Activated CD4-positive, alpha-beta memory T cell treated with anti-CD3 and anti-CD28 coated beads, Interleukin-2, amount 10 ng/mL, durations not matched to agents 7 days and 5 days (primary cell): ENCODE measurements at regions not wholly inside any gene's neighbourhood (a gene's known extent, or its start where the extent isn't known, plus 50 kb on each side); places are given as distances from the start of the nearest gene placed in this dataset.
"Not testable (repeated sequence)": the region's sequence is repeated elsewhere in the genome, so short reads cannot be mapped to it uniquely, and the experiment has no call there.

Source experiments
- CTCF ChIA-PET: fragments of 350-600 bp; sonication (Branson Sonifier 250); formaldehyde crosslinking; loops from one replicate; lab custom pipeline; 2021; ENCODE audit warnings: antibody characterized with exemption, inconsistent platforms; lab: Charles Lee
- POLR2A ChIA-PET: fragments of 350-600 bp; sonication (Branson Sonifier 250); formaldehyde crosslinking; loops from one replicate; lab custom pipeline; 2021; ENCODE audit warnings: antibody characterized with exemption; lab: Charles Lee
- DNase-seq: peaks from one replicate; pipeline ENCODE4 v3.0.0-alpha.2; 2020
- H3K27ac Mint-ChIP-seq: one replicate; pipeline ENCODE4 v1.8.0; 2021; ENCODE audit warnings: mild to moderate bottlenecking, mixed read lengths
- H3K27me3 Mint-ChIP-seq: one replicate; pipeline ENCODE4 v1.8.0; 2021; ENCODE audit warnings: mixed read lengths
- H3K36me3 Mint-ChIP-seq: one replicate; pipeline ENCODE4 v1.8.0; 2021; ENCODE audit warnings: low read depth, mixed read lengths
- H3K4me1 Mint-ChIP-seq: one replicate; pipeline ENCODE4 v1.8.0; 2021; ENCODE audit warnings: mixed read lengths
- H3K4me3 Mint-ChIP-seq: one replicate; pipeline ENCODE4 v1.8.0; 2021; ENCODE audit warnings: mild to moderate bottlenecking, mixed read lengths
- H3K9me3 Mint-ChIP-seq: one replicate; pipeline ENCODE4 v1.8.0; 2021; ENCODE audit warnings: mixed read lengths

DNA sequence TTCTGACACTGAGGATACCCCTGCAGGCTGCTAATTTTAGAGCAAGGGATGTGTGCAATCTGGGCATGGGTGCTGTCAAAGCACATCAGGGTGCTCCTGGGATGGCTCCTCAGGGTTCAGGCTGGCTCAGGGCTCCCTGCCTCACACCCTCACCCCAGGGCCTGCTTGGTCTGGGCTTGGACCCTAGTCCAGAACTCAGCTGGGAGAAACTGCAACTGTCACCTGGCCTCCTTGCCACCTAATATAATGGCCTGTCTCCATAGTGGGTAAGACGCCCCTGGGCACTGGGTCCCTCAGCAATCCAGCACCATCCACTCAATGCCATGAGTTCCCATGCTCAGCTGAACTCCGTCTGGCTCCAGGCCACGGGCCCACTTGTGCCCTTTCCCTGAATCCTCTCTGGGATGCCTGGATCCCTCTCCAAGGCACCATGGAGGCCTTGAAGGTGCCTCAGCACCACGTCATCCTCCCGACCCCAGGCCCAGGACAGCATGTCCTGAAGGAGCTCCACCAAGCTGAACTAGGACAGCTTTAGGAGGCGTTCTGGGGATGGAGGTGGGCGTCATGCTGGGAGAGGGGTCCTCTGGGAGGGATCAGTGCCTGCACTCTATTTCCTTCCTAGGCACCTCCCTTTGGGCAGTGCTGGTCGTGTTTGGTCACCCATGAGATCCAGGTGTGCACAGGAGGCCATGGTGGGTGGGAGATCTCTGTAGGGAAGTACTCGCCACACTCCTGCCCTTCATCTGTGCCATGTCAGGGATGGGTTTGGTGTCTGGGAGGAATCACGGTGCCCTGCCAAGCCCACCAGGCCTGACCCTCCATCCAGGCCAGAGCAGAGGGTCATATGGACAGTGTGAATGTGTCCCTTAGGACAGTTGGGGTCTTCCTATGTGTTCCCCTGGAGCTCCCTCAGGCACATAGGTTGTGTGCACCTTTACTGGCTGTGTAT, 1688.4 kb downstream of the TP53TG3F start:
- CTCF ChIA-PET: no interaction called here
- no peak overlapping the region for H3K27ac Mint-ChIP-seq

DNA sequence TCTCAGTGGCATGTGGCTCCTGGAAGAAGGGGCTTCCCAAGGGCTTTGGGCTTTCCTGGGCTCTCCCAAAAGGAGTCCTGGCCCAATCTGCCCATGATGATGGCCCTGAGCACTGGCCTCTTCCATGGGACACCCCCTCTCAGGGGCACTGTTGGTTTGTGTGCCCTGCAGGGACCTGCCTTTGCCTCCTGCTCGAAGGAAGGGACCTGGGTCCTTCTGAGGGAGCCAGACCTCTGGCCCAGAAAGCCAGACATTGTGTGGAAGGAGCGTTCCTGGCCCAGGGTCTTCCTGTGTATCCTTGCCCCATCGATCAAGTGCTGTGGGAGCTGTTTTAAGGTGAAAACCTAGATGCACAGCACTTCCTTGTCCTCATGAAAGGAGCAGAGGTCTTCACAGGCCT, 1689.3 kb downstream of the TP53TG3F start:
- CTCF ChIA-PET: no interaction called here
- no peak overlapping the region for H3K27ac Mint-ChIP-seq
- no peaks in the 10 kb centered on the region for H3K27me3 Mint-ChIP-seq
- H3K9me3 Mint-ChIP-seq: peaks cover 43% of the 10 kb centered on the region
- H3K36me3 Mint-ChIP-seq: peaks cover 2% of the 10 kb centered on the region
- no peaks in the 10 kb centered on the region for H3K4me1 Mint-ChIP-seq
- DNase-seq: no peak
- POLR2A ChIA-PET: no interaction called here
- no peak overlapping the region for H3K4me3 Mint-ChIP-seq

More for the DNA sequence above, 1688.4 kb downstream of the TP53TG3F start:
- POLR2A ChIA-PET: no interaction called here
- peaks cover 39% of the 10 kb centered on the region for H3K9me3 Mint-ChIP-seq
- no peaks in the 10 kb centered on the region for H3K4me1 Mint-ChIP-seq
- H3K27me3 Mint-ChIP-seq: no peaks in the 10 kb centered on the region
- no peak for DNase-seq
- H3K36me3 Mint-ChIP-seq: peaks cover 2% of the 10 kb centered on the region
- H3K4me3 Mint-ChIP-seq: no peak overlapping the region

DNA sequence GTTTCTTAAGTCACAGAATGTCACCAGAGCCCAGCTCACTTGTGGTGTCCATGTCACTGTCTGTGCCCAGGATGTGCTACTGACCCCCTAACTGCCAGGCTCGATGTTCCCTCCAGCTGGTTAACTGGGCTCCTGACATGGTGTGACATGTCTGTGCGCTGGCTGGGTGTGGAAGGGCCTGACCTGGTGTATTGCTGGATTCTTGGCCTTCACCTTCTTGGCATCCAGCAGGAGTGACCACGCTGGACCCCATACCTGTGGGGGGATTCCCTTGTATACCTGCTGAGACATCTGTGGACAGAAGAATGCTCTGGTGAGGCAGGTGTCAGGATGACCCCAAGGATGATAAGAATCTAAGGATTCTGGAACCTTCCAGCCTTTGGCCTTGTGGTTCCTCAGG, 1690.1 kb downstream of the TP53TG3F start:
- POLR2A ChIA-PET: no interaction called here
- H3K27me3 Mint-ChIP-seq: no peaks in the 10 kb centered on the region
- no peak overlapping the region for H3K27ac Mint-ChIP-seq
- peaks cover 40% of the 10 kb centered on the region for H3K9me3 Mint-ChIP-seq
- no peaks in the 10 kb centered on the region for H3K36me3 Mint-ChIP-seq
- H3K4me3 Mint-ChIP-seq: no peak overlapping the region
- DNase-seq: no peak
- H3K4me1 Mint-ChIP-seq: no peaks in the 10 kb centered on the region
- CTCF ChIA-PET: no interaction called here

DNA sequence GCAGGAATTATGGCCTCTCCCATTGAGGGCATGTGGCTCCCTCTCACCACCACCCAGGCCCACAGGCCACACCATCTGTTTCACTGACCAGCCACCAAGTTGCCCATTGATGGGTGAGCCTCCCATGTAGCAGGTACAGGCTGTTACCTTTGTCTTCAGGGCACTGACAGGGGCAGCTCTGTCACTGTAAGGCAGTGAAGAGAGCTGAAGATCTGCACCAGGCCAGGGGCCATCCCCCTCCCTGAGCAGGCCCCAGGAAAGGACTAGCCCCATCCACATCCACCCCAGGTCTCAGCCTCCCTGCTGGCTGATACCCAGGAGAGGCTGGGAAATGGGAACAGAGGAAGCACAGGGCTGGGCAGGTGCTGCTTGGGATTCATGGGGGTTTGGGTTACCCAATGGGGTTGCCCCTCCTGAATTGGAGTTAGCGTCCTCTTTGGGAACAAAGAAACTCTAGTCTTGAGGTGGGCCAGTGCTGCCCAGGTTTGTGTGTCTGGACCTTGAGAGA, 1691.4 kb downstream of the TP53TG3F start:
- Mint-ChIP-seq H3K4me1 (no peaks in the 10 kb centered on the region), H3K4me3 (no peak overlapping the region), H3K9me3 (peaks cover 43% of the 10 kb centered on the region), H3K36me3 (no peaks in the 10 kb centered on the region), H3K27ac (no peak overlapping the region), H3K27me3 (no peaks in the 10 kb centered on the region)
- POLR2A ChIA-PET: no interaction called here
- CTCF ChIA-PET: no interaction called here
- no peak for DNase-seq

DNA sequence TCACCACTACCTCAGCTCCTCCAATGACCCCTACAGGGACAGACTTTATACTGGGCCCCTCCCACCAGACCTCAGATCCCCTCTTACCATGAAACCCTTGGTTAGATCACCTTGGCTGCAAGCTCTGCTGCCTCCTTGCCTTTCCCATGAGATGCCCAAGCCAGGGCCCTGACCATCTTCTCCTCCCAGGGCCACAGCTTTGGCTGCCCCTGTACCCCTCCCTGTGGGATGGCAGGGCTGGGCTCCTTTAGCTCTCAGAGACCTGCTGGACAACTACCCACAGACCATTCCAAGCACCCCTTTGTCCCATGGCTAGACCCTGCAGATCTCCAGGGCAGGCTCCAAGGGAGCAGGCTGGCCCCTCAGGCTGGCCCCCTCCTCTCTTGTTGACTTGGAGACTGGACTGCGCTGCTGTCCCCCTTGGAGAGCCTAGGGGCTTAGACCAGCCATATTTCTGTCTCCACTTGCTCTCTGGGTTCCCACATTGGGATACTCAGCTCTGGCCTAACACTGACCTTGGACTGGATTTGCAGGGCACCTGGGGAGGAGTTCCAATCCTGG, 1692.7 kb downstream of the TP53TG3F start:
- no peak for DNase-seq
- Mint-ChIP-seq H3K27ac (no peak overlapping the region), H3K4me3 (no peak overlapping the region), H3K4me1 (no peaks in the 10 kb centered on the region), H3K9me3 (peaks cover 51% of the 10 kb centered on the region), H3K27me3 (no peaks in the 10 kb centered on the region), H3K36me3 (no peaks in the 10 kb centered on the region)
- POLR2A ChIA-PET: no interaction called here
- CTCF ChIA-PET: no interaction called here

DNA sequence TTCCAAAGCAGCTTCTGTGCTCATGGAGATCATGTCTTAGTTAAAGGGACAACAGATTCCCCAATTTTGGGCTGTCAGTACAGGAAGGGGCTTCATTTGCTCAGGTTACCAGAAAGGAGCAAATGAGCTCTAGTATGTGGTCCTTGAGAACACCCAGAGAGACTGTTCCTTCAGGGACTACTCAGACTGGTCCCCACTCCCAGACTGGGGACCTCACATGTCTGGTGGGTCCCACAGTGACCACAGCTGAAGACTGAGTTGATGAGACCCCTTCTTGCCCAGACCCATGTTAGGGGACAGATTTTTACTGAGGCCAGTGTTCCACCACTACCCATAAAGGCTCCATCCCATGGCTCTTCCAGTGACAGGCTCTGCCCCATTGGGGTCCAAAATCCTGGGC, 1695.2 kb downstream of the TP53TG3F start:
- no peaks in the 10 kb centered on the region for H3K4me1 Mint-ChIP-seq

DNA sequence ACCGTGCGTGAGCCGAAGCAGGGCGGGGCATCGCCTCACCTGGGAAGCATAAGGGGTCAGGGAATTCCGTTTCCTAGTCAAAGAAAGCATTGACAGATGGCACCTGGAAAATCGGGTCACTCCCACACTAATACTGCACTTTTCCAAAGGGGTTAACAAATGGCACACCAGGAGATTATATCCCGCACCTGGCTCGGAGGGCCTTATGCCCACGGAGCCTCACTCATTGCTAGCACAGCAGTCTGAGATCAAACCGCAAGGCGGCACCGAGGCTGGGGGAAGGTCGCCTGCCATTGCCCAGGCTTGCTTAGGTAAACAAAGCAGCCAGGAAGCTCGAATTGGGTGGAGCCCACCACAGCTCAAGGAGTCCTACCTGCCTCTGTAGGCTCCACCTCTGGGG, 1698.1 kb downstream of the TP53TG3F start:
- CTCF ChIA-PET: not testable (repeated sequence)

More for the DNA sequence above, 1695.2 kb downstream of the TP53TG3F start:
- Mint-ChIP-seq H3K27ac (no peak overlapping the region), H3K36me3 (no peaks in the 10 kb centered on the region), H3K27me3 (no peaks in the 10 kb centered on the region), H3K4me3 (no peak overlapping the region), H3K9me3 (peaks cover 51% of the 10 kb centered on the region)
- CTCF ChIA-PET: no interaction called here
- DNase-seq: no peak
- POLR2A ChIA-PET: no interaction called here

DNA sequence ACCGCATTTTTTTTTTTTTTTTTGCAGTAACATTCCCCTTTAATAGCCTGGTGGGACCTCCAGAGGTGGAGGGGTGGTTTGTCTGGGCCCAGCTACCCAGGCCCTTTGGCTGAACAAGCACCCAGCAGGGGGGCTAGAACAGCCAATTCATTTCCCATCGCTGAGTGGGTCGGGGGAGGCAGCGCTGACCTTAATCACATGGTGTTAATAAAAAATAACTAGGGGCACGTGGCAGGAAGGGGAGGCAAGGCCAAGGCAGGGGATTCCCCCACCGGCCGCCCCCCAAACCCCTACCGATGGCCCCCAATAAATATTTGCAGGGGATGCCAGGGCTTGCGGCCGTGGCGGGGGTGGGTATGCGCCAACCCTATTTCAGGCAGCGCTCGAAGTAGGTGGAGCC, 1709.9 kb downstream of the TP53TG3F start:
- H3K36me3 Mint-ChIP-seq, CTCF ChIA-PET, DNase-seq, POLR2A ChIA-PET, H3K27me3 Mint-ChIP-seq, H3K4me3 Mint-ChIP-seq, H3K27ac Mint-ChIP-seq, H3K4me1 Mint-ChIP-seq: not testable (repeated sequence)
- H3K9me3 Mint-ChIP-seq: peaks cover 30% of the 10 kb centered on the region

More for the DNA sequence above, 1698.1 kb downstream of the TP53TG3F start:
- DNase-seq, H3K27me3 Mint-ChIP-seq, H3K4me3 Mint-ChIP-seq, POLR2A ChIA-PET, H3K36me3 Mint-ChIP-seq, H3K4me1 Mint-ChIP-seq, H3K27ac Mint-ChIP-seq: not testable (repeated sequence)
- H3K9me3 Mint-ChIP-seq: peaks cover 44% of the 10 kb centered on the region

DNA sequence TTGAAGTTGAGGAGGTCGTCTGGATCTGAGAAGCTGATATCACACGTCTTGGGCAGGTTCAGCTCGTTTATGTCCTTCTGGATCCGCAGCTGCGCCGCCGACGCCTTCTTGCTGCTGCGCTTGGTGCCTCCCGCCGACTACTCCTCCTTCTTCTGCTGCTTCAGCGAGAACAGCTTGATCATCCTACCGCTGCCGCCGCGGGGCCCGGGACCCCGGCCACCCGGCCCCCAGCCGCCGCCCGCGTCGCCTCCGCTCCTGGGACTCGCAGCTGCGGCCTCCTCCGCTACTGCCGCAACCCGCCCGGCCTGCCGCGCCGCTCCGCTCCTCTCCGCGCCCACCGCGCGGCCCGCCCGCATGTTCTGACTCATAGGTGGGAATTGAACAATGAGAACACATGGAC, 1710.6 kb downstream of the TP53TG3F start:
- H3K4me1 Mint-ChIP-seq, H3K27me3 Mint-ChIP-seq, DNase-seq, POLR2A ChIA-PET, CTCF ChIA-PET, H3K4me3 Mint-ChIP-seq, H3K27ac Mint-ChIP-seq, H3K36me3 Mint-ChIP-seq: not testable (repeated sequence)
- peaks cover 30% of the 10 kb centered on the region for H3K9me3 Mint-ChIP-seq

DNA sequence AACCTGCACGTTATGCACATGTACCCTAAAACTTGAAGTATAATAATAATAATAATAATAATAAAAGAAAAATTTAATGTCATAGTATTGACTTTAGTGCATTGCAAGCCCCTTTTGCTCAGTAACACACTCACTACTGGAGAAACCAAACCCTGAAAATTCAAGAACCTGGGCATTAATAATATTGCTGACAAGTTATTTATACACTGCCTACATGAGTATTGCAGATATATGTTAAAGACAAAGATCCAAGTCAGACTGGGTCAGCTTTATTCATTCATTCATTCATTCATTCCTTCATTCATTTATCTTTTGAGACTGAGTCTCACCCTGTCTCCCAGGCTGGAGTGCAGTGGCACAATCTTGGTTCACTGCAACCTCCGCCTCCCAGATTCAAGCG, 1711.2 kb downstream of the TP53TG3F start:
- no peaks in the 10 kb centered on the region for H3K4me1 Mint-ChIP-seq
- POLR2A ChIA-PET: no interaction called here
- CTCF ChIA-PET: no interaction called here
- DNase-seq: no peak
- no peak overlapping the region for H3K4me3 Mint-ChIP-seq
- H3K9me3 Mint-ChIP-seq: peaks cover 28% of the 10 kb centered on the region
- H3K36me3 Mint-ChIP-seq: no peaks in the 10 kb centered on the region
- H3K27me3 Mint-ChIP-seq: no peaks in the 10 kb centered on the region
- H3K27ac Mint-ChIP-seq: no peak overlapping the region

DNA sequence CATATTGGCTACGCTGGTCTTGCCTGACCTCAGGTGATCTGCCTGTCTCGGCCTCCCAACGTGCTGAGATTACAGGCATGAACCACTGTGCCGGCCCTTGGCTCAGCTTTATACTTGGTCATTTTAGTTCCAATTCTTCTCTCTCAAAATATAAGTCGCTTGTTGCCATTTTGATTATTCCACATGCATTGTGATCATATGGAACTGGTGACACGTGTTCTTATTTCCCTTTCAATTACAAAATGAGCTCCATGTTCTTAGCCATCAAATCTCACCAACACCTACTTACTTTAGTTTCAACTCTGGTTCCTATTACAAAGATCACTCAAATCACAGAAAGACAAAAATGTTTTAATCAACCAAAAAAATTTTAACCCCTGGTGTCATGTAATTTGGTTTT, 1711.7 kb downstream of the TP53TG3F start:
- DNase-seq: no peak
- no peak overlapping the region for H3K4me3 Mint-ChIP-seq
- ChIA-PET POLR2A (no interaction called here), CTCF (no interaction called here)
- peaks cover 27% of the 10 kb centered on the region for H3K9me3 Mint-ChIP-seq
- H3K4me1 Mint-ChIP-seq: no peaks in the 10 kb centered on the region
- H3K27me3 Mint-ChIP-seq: no peaks in the 10 kb centered on the region
- H3K36me3 Mint-ChIP-seq: no peaks in the 10 kb centered on the region
- H3K27ac Mint-ChIP-seq: no peak overlapping the region

DNA sequence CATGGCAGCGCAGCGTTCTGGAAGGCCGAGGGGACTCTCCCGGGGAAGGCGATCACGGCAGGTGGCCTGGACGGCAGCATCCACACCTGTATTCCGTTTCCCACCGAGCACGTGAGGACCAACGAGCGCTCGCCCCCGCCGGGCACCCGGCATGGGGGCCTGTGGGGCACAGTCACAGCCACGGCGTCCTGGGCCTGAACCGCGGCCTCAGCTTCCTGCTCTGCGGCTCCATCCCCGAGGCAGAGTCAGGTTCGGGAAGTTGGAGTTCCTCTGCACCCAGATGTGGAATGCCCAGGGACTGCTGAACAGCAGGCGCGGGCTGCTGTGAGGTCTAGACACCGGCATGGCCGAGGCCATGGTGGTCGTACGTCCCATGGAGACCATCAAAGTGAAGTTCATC, 1713.9 kb downstream of the TP53TG3F start:
- no peaks in the 10 kb centered on the region for H3K36me3 Mint-ChIP-seq
- POLR2A ChIA-PET: no interaction called here
- CTCF ChIA-PET: no interaction called here
- peaks cover 30% of the 10 kb centered on the region for H3K9me3 Mint-ChIP-seq
- H3K4me1 Mint-ChIP-seq: no peaks in the 10 kb centered on the region
- H3K4me3 Mint-ChIP-seq: no peak overlapping the region
- H3K27ac Mint-ChIP-seq: no peak overlapping the region
- no peaks in the 10 kb centered on the region for H3K27me3 Mint-ChIP-seq
- DNase-seq: no peak

DNA sequence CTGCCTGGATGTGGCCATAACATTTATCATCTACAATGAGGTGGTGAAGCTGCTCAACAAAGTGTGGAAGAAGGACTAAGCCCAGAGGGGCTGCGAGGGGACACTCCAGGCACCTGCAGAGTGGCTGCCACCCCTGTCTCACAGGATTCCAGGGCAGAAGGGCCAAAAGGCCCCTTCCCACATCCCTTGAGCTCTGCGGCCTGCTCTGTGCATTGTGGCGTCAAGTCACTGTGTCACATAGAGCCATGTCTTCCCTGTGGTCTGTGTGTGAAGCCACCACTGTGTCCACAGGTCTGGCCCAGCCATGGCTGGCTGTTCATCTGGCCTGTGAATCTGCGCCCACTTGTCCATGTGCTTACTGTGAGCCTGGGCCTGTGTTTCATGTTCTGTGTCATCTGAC, 1714.6 kb downstream of the TP53TG3F start:
- no peaks in the 10 kb centered on the region for H3K36me3 Mint-ChIP-seq
- H3K27me3 Mint-ChIP-seq: no peaks in the 10 kb centered on the region
- ChIA-PET CTCF (no interaction called here), POLR2A (no interaction called here)
- DNase-seq: no peak
- H3K4me1 Mint-ChIP-seq: no peaks in the 10 kb centered on the region
- H3K9me3 Mint-ChIP-seq: peaks cover 27% of the 10 kb centered on the region
- no peak overlapping the region for H3K4me3 Mint-ChIP-seq
- no peak overlapping the region for H3K27ac Mint-ChIP-seq
